HFF-Myc (cell line): ENCODE measurements at regions not wholly inside any gene's neighbourhood (a gene's known extent, or its start where the extent isn't known, plus 50 kb on each side); places are given as distances from the start of the nearest gene placed in this dataset.

Experiments
- DNase-seq: peaks from one replicate; pipeline ENCODE4 v3.0.0-alpha.2; 2011; ENCODE audit warnings: low read depth; ENCODE audit errors: extremely low read depth
- H3K4me3 ChIP-seq: replicated peaks from 2 replicates; pipeline ENCODE4 v1.5.1; 2011; ENCODE audit warnings: low read depth, mild to moderate bottlenecking, control low read depth, low read length
- CTCF ChIP-seq: IDR thresholded peaks from 2 replicates; pipeline ENCODE4 v1.5.1; 2012; ENCODE audit warnings: mild to moderate bottlenecking, low read depth, low read length, control low read depth; ENCODE audit errors: missing control alignments

GRCh38 chr1:93732514-93732913 lies 50.9 kb upstream of the BCAR3 start:
- TF ChIP-seq CTCF, result peak; percentile 31
- H3K4me3 ChIP-seq, result no peak overlapping the region
- no peak for DNase-seq
